ENCODE measurements at regions not wholly inside any gene's neighbourhood (a gene's known extent, or its start where the extent isn't known, plus 50 kb on each side); places are given as distances from the start of the nearest gene placed in this dataset.

GRCh38 chr15:93333796-93334195 is 244.8 kb upstream of the RGMA start:
- TF ChIP-seq EZH2 (IDR thresholded peaks at IDR 0.05; ENCODE audit: borderline replicate concordance) (no peak), CTCF (IDR thresholded peaks at IDR 0.05; ENCODE audit: poor library complexity) (peak; percentile 6), EZH2phosphoT487 (IDR thresholded peaks at IDR 0.05; ENCODE audit: low read depth, severe bottlenecking, unreplicated experiment) (no peak)

Data from hepatocyte (in vitro differentiated cells).